ENCODE measurements at regions not wholly inside any gene's neighbourhood (a gene's known extent, or its start where the extent isn't known, plus 50 kb on each side); places are given as distances from the start of the nearest gene placed in this dataset.

DNA sequence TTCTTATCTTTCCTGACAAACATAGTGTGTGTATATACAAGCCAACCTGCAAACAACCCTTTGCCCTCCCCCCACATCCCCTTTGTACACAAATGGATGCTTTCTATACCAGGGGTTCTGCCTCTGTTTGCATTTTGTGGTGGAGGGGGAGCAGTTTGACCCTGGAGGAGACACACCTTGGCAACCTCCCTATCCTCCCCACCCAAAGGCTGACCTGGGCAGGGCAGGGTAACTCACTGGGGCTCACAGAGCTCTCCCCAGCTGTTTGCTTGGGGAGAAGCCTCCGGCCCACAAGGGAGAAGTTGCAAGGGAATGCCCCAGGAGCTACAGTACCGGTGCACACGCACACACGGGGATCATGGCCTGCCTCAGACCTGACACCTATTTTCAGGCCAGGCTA is 372.6 kb downstream of the BCOR start:
- DNase-seq (no peak), ATAC-seq (replicated peaks) (no peak)
- Mint-ChIP-seq H3K4me3 (no peak overlapping the region), H3K36me3 (ENCODE audit: insufficient read depth) (no peaks in the 10 kb centered on the region), H3K9me3 (no peaks in the 10 kb centered on the region), H3K27ac (no peak overlapping the region), H3K27me3 (peaks cover 0 to 18% of the 10 kb centered on the region in 2 donors), H3K4me1 (ENCODE audit: low read depth in 2 of 2) (peaks cover 0 to 4% of the 10 kb centered on the region in 2 donors)

- H3K27me3 Mint-ChIP-seq = peaks cover 0 to 18% of the 10 kb centered on the region in 2 donors
- peaks cover 3% of the 10 kb centered on the region for H3K36me3 Mint-ChIP-seq (ENCODE audit: insufficient read depth)
- peaks cover 6 to 8% of the 10 kb centered on the region in 2 donors for H3K4me1 Mint-ChIP-seq (ENCODE audit: low read depth in 2 of 2)
- no peak overlapping the region for H3K4me3 Mint-ChIP-seq
- ATAC-seq (replicated peaks) (no peak), DNase-seq (no peak)
- no peak overlapping the region for H3K27ac Mint-ChIP-seq
- no peaks in the 10 kb centered on the region for H3K9me3 Mint-ChIP-seq
These were observed 371.7 kb downstream of the BCOR start for GRCh38 chrX:39725928-39726619.

GRCh38 chrX:39726771-39727170 is 371.0 kb downstream of the BCOR start:
- Mint-ChIP-seq H3K4me3 (no peak overlapping the region), H3K4me1 (ENCODE audit: low read depth in 2 of 2) (peaks cover 6 to 8% of the 10 kb centered on the region in 2 donors), H3K27me3 (peaks cover 0 to 18% of the 10 kb centered on the region in 2 donors), H3K27ac (no peak overlapping the region), H3K9me3 (no peaks in the 10 kb centered on the region), H3K36me3 (ENCODE audit: insufficient read depth) (peaks cover 3% of the 10 kb centered on the region)
- no peak for ATAC-seq (replicated peaks)
- no peak for DNase-seq

GRCh38 chrX:39728025-39728424 is 369.7 kb downstream of the BCOR start:
- no peak overlapping the region for H3K4me3 Mint-ChIP-seq
- no peak overlapping the region for H3K27ac Mint-ChIP-seq
- H3K36me3 Mint-ChIP-seq (ENCODE audit: insufficient read depth) = peaks cover 3% of the 10 kb centered on the region
- no peak for DNase-seq
- no peaks in the 10 kb centered on the region for H3K9me3 Mint-ChIP-seq
- no peak for ATAC-seq (replicated peaks)
- peaks cover 6 to 8% of the 10 kb centered on the region in 2 donors for H3K4me1 Mint-ChIP-seq (ENCODE audit: low read depth in 2 of 2)
- H3K27me3 Mint-ChIP-seq = peaks cover 0 to 7% of the 10 kb centered on the region in 2 donors

DNA sequence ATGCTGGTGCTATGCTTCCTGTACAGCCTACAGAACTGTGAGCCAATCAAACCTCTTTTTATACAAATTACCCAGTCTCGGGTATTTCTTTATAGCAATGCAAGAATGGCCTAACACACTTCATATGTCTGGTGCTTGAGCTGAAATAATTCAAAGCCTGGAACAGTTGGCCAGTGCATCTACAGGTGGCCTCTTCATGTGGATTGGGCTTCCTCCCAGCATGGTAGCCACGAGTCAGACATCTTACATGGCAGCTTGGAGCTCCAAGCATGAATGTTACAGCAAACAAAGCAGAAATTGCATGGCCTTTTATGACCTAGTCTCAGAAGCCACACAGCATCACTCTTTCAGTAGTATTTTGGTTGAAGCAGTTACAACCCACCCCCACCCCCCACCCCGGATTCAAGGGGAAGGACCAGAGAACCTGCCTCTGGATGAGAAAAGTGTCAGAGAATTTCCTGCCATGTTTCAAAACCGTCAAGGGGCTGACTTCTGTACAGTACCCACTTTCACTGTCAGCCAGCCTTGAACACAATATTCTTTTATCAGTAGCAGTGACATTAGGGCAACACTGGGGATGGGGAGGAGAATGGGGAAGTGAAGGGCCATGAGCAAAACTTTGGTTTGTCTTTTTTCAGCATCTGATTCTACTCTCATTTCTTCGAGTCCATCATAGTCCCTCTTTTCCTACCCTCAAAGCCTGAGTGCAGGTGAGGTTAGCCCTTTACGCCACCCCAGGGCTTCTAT is 368.7 kb downstream of the BCOR start:
- Mint-ChIP-seq H3K4me3 (no peak overlapping the region), H3K36me3 (ENCODE audit: insufficient read depth) (peaks cover 3% of the 10 kb centered on the region), H3K9me3 (no peaks in the 10 kb centered on the region), H3K4me1 (ENCODE audit: low read depth in 2 of 2) (peaks cover 6 to 8% of the 10 kb centered on the region in 2 donors), H3K27me3 (no peaks in the 10 kb centered on the region), H3K27ac (no peak overlapping the region)
- ATAC-seq (replicated peaks) = no peak
- DNase-seq = no peak

DNA sequence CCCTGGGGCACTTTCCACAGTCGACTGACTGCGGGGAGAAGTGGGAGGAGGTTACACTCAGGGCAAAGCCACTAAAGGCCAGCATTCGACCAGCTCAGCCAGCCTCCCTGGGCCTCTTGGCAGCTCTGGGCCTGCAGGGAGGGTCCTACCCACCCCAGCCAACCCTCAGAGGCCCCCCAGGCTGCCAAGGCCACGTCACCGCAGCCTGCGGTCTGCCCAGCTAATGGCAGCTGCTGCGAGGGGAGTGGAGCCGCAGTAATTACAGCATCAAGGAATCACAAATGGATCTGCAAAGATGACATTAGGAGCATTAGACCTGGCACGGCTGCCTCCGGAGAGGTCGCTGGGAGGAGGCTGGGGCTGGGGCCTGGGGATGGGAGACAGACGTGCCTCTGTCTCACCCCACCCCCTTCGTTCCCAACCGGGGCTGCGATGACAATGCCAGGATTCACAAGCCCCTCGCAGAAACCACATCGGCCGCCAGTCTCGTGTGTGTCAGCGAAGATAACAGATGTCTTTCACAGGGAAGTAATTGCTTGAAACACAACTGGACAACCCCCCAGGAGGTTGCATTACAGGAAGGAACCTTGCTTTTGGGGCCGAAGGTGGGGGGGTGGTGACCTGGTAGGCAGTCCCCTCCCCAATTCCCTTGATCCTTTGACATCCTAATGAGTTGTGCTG is 367.6 kb downstream of the BCOR start:
- no peak for DNase-seq
- peak overlapping the region in 1 of 2 donors; percentile 71 for H3K27ac Mint-ChIP-seq
- H3K27me3 Mint-ChIP-seq = no peaks in the 10 kb centered on the region
- peaks cover 5 to 6% of the 10 kb centered on the region in 2 donors for H3K4me1 Mint-ChIP-seq (ENCODE audit: low read depth in 2 of 2)
- ATAC-seq (replicated peaks) = no peak
- H3K4me3 Mint-ChIP-seq = no peak overlapping the region
- H3K9me3 Mint-ChIP-seq = no peaks in the 10 kb centered on the region
- H3K36me3 Mint-ChIP-seq (ENCODE audit: insufficient read depth) = peaks cover 3% of the 10 kb centered on the region

GRCh38 chrX:39730662-39731329 is 367.0 kb downstream of the BCOR start:
- Mint-ChIP-seq H3K9me3 (no peaks in the 10 kb centered on the region), H3K4me1 (ENCODE audit: low read depth in 2 of 2) (peaks cover 5 to 6% of the 10 kb centered on the region in 2 donors), H3K27ac (peak overlapping the region in 1 of 2 donors; percentile 71), H3K36me3 (ENCODE audit: insufficient read depth) (peaks cover 3% of the 10 kb centered on the region), H3K4me3 (peak overlapping the region in 1 of 2 donors; percentile 33), H3K27me3 (no peaks in the 10 kb centered on the region)
- ATAC-seq (replicated peaks) = peak; percentile 69
- peak; percentile 21 to 33 (median 31) for DNase-seq

GRCh38 chrX:39731330-39731667 is 366.5 kb downstream of the BCOR start:
- Mint-ChIP-seq H3K9me3 (no peaks in the 10 kb centered on the region), H3K27me3 (no peaks in the 10 kb centered on the region), H3K4me3 (no peak overlapping the region), H3K36me3 (ENCODE audit: insufficient read depth) (peaks cover 3% of the 10 kb centered on the region), H3K27ac (no peak overlapping the region), H3K4me1 (ENCODE audit: low read depth in 2 of 2) (peaks cover 5 to 6% of the 10 kb centered on the region in 2 donors)
- no peak for ATAC-seq (replicated peaks)
- DNase-seq = no peak

DNA sequence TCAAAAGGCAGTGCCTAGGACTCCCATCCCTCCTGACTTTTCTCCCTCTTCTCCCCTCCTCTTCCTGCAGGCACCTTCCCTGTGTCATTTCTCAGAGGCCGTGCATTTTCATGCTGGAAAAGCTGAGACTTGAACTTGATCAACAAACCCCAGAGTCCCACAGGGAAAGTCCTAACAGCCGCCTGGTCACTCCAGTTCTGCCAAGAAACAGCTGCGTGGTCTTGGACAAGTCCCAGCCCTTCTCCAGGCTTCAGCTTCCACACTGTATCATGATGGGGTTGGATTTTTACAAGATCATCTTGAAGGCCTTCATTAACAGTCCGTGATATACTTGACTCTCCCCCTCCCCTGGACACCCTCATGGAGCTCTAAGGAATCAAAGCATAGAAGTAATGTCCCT is 366.0 kb downstream of the BCOR start:
- Mint-ChIP-seq H3K9me3 (no peaks in the 10 kb centered on the region), H3K4me3 (no peak overlapping the region), H3K27ac (peak overlapping the region in 1 of 2 donors; percentile 54), H3K36me3 (ENCODE audit: insufficient read depth) (peaks cover 3% of the 10 kb centered on the region), H3K4me1 (ENCODE audit: low read depth in 2 of 2) (peaks cover 5 to 6% of the 10 kb centered on the region in 2 donors), H3K27me3 (no peaks in the 10 kb centered on the region)
- DNase-seq = no peak
- no peak for ATAC-seq (replicated peaks)

DNA sequence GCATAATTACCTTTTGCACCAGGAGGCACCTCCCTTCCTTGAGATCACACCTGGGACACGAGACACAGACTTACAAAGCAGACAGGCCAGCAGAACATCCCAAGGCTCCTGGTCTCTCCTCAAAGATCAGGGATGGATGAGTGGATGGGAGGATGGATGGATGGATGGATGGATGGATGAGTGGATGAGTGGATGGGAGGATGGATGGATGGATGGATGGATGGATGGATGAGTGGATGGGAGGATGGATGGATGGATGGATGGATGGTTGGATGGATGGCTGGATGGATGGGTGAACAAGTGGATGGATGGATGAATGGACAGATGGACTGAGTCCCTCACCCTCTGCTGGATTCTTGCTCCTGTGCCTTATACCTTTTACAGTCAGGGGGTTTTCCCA is 364.0 kb downstream of the BCOR start:
- ATAC-seq (replicated peaks) = no peak
- H3K4me1 Mint-ChIP-seq (ENCODE audit: low read depth in 2 of 2) = peaks cover 5 to 6% of the 10 kb centered on the region in 2 donors
- no peak overlapping the region for H3K4me3 Mint-ChIP-seq
- no peak for DNase-seq
- no peaks in the 10 kb centered on the region for H3K27me3 Mint-ChIP-seq
- peaks cover 3% of the 10 kb centered on the region for H3K36me3 Mint-ChIP-seq (ENCODE audit: insufficient read depth)
- no peaks in the 10 kb centered on the region for H3K9me3 Mint-ChIP-seq
- peak overlapping the region in 1 of 2 donors; percentile 49 for H3K27ac Mint-ChIP-seq

- Mint-ChIP-seq H3K27me3 (no peaks in the 10 kb centered on the region), H3K9me3 (no peaks in the 10 kb centered on the region), H3K27ac (peak overlapping the region in 1 of 2 donors; percentile 49), H3K4me3 (no peak overlapping the region), H3K36me3 (ENCODE audit: insufficient read depth) (peaks cover 3% of the 10 kb centered on the region), H3K4me1 (ENCODE audit: low read depth in 2 of 2) (peaks cover 5 to 6% of the 10 kb centered on the region in 2 donors)
- no peak for DNase-seq
- no peak for ATAC-seq (replicated peaks)
These were observed 363.5 kb downstream of the BCOR start for GRCh38 chrX:39734174-39734776.

- no peaks in the 10 kb centered on the region for H3K27me3 Mint-ChIP-seq
- DNase-seq (no peak), ATAC-seq (replicated peaks) (no peak)
- no peak overlapping the region for H3K4me3 Mint-ChIP-seq
- no peak overlapping the region for H3K27ac Mint-ChIP-seq
- peaks cover 4% of the 10 kb centered on the region for H3K36me3 Mint-ChIP-seq (ENCODE audit: insufficient read depth)
- H3K9me3 Mint-ChIP-seq = no peaks in the 10 kb centered on the region
- H3K4me1 Mint-ChIP-seq (ENCODE audit: low read depth in 2 of 2) = no peaks in the 10 kb centered on the region
These were observed 361.2 kb downstream of the BCOR start for GRCh38 chrX:39736216-39737211.
